ENCODE measurements at regions not wholly inside any gene's neighbourhood (a gene's known extent, or its start where the extent isn't known, plus 50 kb on each side); places are given as distances from the start of the nearest gene placed in this dataset.

DNA sequence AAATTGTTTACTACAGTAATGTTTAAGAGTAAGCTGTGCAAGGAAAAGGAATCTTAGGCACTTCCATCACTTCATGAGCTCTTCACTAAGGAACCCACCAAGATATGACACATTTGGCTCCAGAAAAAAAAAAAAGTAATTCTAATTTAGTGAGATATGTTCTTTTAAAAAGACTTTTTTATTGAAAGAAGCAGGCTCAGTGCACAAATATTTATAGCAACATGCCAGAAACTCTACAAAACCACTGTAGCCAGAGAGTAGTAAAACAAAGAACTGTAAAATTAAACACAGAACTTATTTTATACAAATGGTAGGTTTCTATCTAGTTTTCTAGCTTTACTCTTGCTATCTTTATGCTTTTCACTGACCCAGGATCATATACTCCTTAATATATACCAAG lies 434.6 kb upstream of the ADGRL2 start:
- H3K79me2 ChIP-seq (ENCODE audit: insufficient read depth, low read length), result no peaks in the 10 kb centered on the region
- H2AFZ ChIP-seq (ENCODE audit: low read length), result no peak overlapping the region
- no peak overlapping the region for H3K4me3 ChIP-seq (ENCODE audit: low read depth, low read length, poor library complexity, severe bottlenecking)
- no peak overlapping the region for H3K27ac ChIP-seq (ENCODE audit: low read depth, low read length, poor library complexity, severe bottlenecking)
- no peaks in the 10 kb centered on the region for H3K9me2 ChIP-seq (ENCODE audit: low read depth, low read length)
- H3K4me2 ChIP-seq (ENCODE audit: low read length), result no peak overlapping the region
- H3K27me3 ChIP-seq (ENCODE audit: insufficient read depth, low read length), result no peaks in the 10 kb centered on the region
- H4K20me1 ChIP-seq (ENCODE audit: insufficient read depth, low read length), result no peaks in the 10 kb centered on the region
- H3F3A ChIP-seq (ENCODE audit: insufficient read depth, low read length), result no peaks in the 10 kb centered on the region
- H3K36me3 ChIP-seq (ENCODE audit: insufficient read depth, low read length), result no peaks in the 10 kb centered on the region
- H3K9ac ChIP-seq (ENCODE audit: low read length), result no peak overlapping the region
- no peaks in the 10 kb centered on the region for H3K9me3 ChIP-seq (ENCODE audit: low read length)
- H3K4me1 ChIP-seq (ENCODE audit: insufficient read depth, low read length, severe bottlenecking), result no peaks in the 10 kb centered on the region
- TF ChIP-seq, protein P1, sequence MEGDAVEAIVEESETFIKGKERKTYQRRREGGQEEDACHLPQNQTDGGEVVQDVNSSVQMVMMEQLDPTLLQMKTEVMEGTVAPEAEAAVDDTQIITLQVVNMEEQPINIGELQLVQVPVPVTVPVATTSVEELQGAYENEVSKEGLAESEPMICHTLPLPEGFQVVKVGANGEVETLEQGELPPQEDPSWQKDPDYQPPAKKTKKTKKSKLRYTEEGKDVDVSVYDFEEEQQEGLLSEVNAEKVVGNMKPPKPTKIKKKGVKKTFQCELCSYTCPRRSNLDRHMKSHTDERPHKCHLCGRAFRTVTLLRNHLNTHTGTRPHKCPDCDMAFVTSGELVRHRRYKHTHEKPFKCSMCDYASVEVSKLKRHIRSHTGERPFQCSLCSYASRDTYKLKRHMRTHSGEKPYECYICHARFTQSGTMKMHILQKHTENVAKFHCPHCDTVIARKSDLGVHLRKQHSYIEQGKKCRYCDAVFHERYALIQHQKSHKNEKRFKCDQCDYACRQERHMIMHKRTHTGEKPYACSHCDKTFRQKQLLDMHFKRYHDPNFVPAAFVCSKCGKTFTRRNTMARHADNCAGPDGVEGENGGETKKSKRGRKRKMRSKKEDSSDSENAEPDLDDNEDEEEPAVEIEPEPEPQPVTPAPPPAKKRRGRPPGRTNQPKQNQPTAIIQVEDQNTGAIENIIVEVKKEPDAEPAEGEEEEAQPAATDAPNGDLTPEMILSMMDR (IDR thresholded peaks at IDR 0.05; ENCODE audit: low read length), result no peak
- TF ChIP-seq EZH2 (IDR thresholded peaks at IDR 0.05; ENCODE audit: borderline replicate concordance, low read length), result no peak

DNA sequence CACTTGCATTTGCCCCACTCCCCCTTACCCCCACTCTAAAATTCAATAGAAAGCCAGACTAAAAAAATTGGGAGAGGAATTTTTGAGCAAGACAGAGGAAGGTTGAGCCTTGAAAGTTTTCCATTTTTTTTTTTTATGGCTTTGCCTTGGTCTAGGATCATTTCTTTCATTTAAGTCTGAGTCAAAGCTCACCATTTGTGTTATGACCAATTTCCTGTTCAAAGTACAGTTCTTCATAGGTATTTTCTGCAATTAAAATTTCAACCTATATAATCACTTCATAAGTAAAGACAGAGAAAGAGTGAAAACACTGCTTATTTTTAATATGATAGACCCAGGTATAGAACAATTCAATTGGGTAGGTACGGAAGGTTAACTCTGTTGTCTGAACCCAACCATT lies 436.6 kb upstream of the ADGRL2 start:
- no peak overlapping the region for H3K4me3 ChIP-seq (ENCODE audit: low read depth, low read length, poor library complexity, severe bottlenecking)
- no peaks in the 10 kb centered on the region for H3K27me3 ChIP-seq (ENCODE audit: insufficient read depth, low read length)
- no peak overlapping the region for H3K9ac ChIP-seq (ENCODE audit: low read length)
- H3K4me2 ChIP-seq (ENCODE audit: low read length), result no peak overlapping the region
- H4K20me1 ChIP-seq (ENCODE audit: insufficient read depth, low read length), result no peaks in the 10 kb centered on the region
- H3K4me1 ChIP-seq (ENCODE audit: insufficient read depth, low read length, severe bottlenecking), result no peaks in the 10 kb centered on the region
- H3K79me2 ChIP-seq (ENCODE audit: insufficient read depth, low read length), result no peaks in the 10 kb centered on the region
- H3K27ac ChIP-seq (ENCODE audit: low read depth, low read length, poor library complexity, severe bottlenecking), result no peak overlapping the region
- no peaks in the 10 kb centered on the region for H3K9me3 ChIP-seq (ENCODE audit: low read length)
- H3K9me2 ChIP-seq (ENCODE audit: low read depth, low read length), result no peaks in the 10 kb centered on the region; the same call in 1 of the 2 replicates
- no peak overlapping the region for H2AFZ ChIP-seq (ENCODE audit: low read length)
- no peaks in the 10 kb centered on the region for H3F3A ChIP-seq (ENCODE audit: insufficient read depth, low read length)
- TF ChIP-seq, protein P1 (IDR thresholded peaks at IDR 0.05; ENCODE audit: low read length), result no peak
- no peak for TF ChIP-seq EZH2 (IDR thresholded peaks at IDR 0.05; ENCODE audit: borderline replicate concordance, low read length)
- H3K36me3 ChIP-seq (ENCODE audit: insufficient read depth, low read length), result no peaks in the 10 kb centered on the region

DNA sequence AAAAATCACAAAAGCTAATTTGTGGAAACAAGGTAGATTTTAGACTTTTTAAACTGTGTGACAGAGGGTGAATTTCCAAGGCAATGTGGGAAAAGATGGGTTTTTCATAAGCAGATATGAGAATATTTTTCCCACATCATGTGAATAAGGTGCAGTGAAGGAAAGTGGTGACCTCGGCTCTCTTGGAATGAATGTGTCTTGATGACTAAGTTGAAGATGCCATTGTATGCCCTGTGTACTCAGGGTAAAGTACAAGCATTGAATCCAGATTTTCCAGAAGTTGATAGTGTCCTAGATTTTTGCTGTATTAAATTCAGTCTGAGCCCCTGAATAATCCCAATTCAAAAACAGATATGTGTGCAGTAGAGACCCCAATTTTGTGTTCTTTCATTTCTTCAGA lies 442.6 kb upstream of the ADGRL2 start:
- Histone ChIP-seq H3K27ac (ENCODE audit: low read depth, low read length, poor library complexity, severe bottlenecking) (no peak overlapping the region), H3F3A (ENCODE audit: insufficient read depth, low read length) (no peaks in the 10 kb centered on the region), H3K4me1 (ENCODE audit: insufficient read depth, low read length, severe bottlenecking) (no peaks in the 10 kb centered on the region), H3K36me3 (ENCODE audit: insufficient read depth, low read length) (no peaks in the 10 kb centered on the region), H3K27me3 (ENCODE audit: insufficient read depth, low read length) (no peaks in the 10 kb centered on the region), H3K4me3 (ENCODE audit: low read depth, low read length, poor library complexity, severe bottlenecking) (no peak overlapping the region), H3K4me2 (ENCODE audit: low read length) (no peak overlapping the region), H3K9me3 (ENCODE audit: low read length) (no peaks in the 10 kb centered on the region), H3K9ac (ENCODE audit: low read length) (no peak overlapping the region), H2AFZ (ENCODE audit: low read length) (no peak overlapping the region), H3K9me2 (ENCODE audit: low read depth, low read length) (no peaks in the 10 kb centered on the region; the same call in 1 of the 2 replicates), H3K79me2 (ENCODE audit: insufficient read depth, low read length) (no peaks in the 10 kb centered on the region), H4K20me1 (ENCODE audit: insufficient read depth, low read length) (no peaks in the 10 kb centered on the region)
- TF ChIP-seq, protein P1 (IDR thresholded peaks at IDR 0.05; ENCODE audit: low read length), result no peak
- TF ChIP-seq EZH2 (IDR thresholded peaks at IDR 0.05; ENCODE audit: borderline replicate concordance, low read length), result no peak
